Spinal cord (tissue), 9 donors: ENCODE measurements at regions not wholly inside any gene's neighbourhood (a gene's known extent, or its start where the extent isn't known, plus 50 kb on each side); places are given as distances from the start of the nearest gene placed in this dataset.

ENCODE experiments used
- DNase-seq, 6 donors: peaks; one replicate each; pipeline versions ENCODE4 v3.0.0 to v3.0.0-alpha.2; 2013 to 2015; ENCODE audit warnings: low spot score in 6 of 6, low read depth in 4 of 6
- H3K27ac ChIP-seq: one replicate; pipeline ENCODE4 v1.5.1; 2013; ENCODE audit warnings: low read depth, low read length, control low read depth
- H3K27me3 ChIP-seq: one replicate; pipeline ENCODE4 v1.6.1; 2013; ENCODE audit warnings: low read length; ENCODE audit not compliant: control insufficient read depth, insufficient read depth
- H3K36me3 ChIP-seq: one replicate; pipeline ENCODE4 v1.6.1; 2013; ENCODE audit warnings: low read length; ENCODE audit not compliant: control insufficient read depth, insufficient read depth
- H3K4me1 ChIP-seq: one replicate; pipeline ENCODE4 v1.6.1; 2013; ENCODE audit warnings: low read length; ENCODE audit not compliant: control insufficient read depth, insufficient read depth
- H3K4me3 ChIP-seq: one replicate; pipeline ENCODE4 v1.5.1; 2013; ENCODE audit warnings: low read depth, low read length, control low read depth
- H3K9me3 ChIP-seq: one replicate; pipeline ENCODE4 v1.6.1; 2013; ENCODE audit warnings: low read length; ENCODE audit not compliant: control insufficient read depth, insufficient read depth
- WGBS: methylation state at CpG from one replicate; pipeline ENCODE4 v1.1.5; 2013; ENCODE audit warnings: missing lambda C conversion rate; ENCODE audit not compliant: insufficient coverage; 5-methylcytosine and 5-hydroxymethylcytosine counted together
- donor health status: healthy.

DNA sequence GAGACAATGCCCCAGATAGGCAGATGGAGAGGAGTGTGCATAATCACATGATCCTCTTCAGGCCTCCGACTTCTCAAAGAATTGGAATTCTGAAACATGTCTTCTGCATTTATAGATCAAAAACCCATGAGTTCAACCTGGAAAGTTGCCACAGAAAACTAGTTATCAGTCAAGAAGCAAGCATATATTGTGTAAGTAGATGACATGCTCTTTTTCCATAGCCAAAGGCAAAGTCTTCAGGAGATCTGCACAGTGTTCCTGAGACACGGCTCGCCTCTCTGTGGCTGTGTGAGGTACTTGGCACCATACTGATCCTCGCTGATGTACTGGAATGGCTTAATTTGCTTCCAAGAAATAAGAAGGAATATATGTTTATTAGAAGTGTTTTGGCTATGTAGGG, 213.5 kb upstream of the MKI67 start:
- H3K27me3 ChIP-seq = no peaks in the 10 kb centered on the region
- whole genome bisulfite sequencing = 88% methylated on average over 3 of the region's 4 CpGs
- no peaks in the 10 kb centered on the region for H3K36me3 ChIP-seq
- no peak for DNase-seq
- H3K9me3 ChIP-seq = no peaks in the 10 kb centered on the region
- no peak overlapping the region for H3K27ac ChIP-seq
- peaks cover 4% of the 10 kb centered on the region for H3K4me1 ChIP-seq
- H3K4me3 ChIP-seq = no peak overlapping the region

DNA sequence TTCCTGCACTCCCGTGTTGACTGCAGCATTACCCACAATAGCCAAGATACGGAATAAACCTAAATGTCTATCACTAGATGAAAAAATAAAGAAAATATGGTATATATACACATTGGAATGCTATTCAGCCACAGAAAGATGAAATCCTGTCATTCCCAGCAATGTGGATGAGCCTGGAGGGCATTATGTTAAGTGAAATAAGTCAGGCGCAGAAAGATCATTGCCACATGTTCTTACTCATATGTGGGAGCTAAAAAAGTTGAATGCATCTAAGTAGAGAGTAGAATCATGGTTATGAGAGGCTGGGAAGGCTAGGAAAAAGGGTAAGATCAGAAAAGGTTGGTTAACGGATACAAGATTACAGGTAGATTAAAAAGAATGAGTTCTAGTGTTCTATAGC, 219.1 kb upstream of the MKI67 start:
- no peak overlapping the region for H3K4me3 ChIP-seq
- DNase-seq = no peak
- H3K4me1 ChIP-seq = no peaks in the 10 kb centered on the region
- no peaks in the 10 kb centered on the region for H3K9me3 ChIP-seq
- H3K27ac ChIP-seq = no peak overlapping the region
- WGBS = 91% methylated on average over 2 of the region's 4 CpGs
- no peaks in the 10 kb centered on the region for H3K36me3 ChIP-seq
- H3K27me3 ChIP-seq = no peaks in the 10 kb centered on the region

DNA sequence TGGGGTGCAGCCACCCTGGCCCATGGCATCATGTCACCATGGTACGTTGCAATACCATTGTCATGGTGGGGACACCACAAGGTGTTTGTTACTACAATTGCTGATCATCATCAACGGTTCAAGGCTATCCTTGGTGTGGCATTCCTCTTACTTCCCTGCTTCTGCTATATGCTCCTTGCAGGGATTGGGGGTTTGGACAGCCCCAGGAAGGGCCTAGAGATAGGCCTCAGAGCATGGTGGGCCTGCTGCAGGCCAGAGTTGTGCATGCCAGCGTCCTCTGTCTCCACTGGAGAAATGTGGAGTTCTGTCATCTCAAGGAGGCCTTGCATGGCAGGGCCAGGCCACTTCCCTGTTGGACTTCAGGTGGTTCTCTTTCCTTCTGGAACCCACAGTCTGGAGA, 234.6 kb upstream of the MKI67 start:
- Histone ChIP-seq H3K4me3 (no peak overlapping the region), H3K27me3 (no peaks in the 10 kb centered on the region), H3K36me3 (no peaks in the 10 kb centered on the region), H3K4me1 (no peaks in the 10 kb centered on the region), H3K27ac (no peak overlapping the region), H3K9me3 (no peaks in the 10 kb centered on the region)
- WGBS = 88% methylated on average over 3 of the region's 3 CpGs
- no peak for DNase-seq

GRCh38 chr10:128361487-128361886, 235.3 kb upstream of the MKI67 start:
- Histone ChIP-seq H3K4me3 (no peak overlapping the region), H3K4me1 (no peaks in the 10 kb centered on the region), H3K9me3 (no peaks in the 10 kb centered on the region), H3K36me3 (no peaks in the 10 kb centered on the region), H3K27ac (no peak overlapping the region), H3K27me3 (no peaks in the 10 kb centered on the region)
- DNase-seq = no peak
- WGBS = 88% methylated on average over 3 of the region's 7 CpGs

DNA sequence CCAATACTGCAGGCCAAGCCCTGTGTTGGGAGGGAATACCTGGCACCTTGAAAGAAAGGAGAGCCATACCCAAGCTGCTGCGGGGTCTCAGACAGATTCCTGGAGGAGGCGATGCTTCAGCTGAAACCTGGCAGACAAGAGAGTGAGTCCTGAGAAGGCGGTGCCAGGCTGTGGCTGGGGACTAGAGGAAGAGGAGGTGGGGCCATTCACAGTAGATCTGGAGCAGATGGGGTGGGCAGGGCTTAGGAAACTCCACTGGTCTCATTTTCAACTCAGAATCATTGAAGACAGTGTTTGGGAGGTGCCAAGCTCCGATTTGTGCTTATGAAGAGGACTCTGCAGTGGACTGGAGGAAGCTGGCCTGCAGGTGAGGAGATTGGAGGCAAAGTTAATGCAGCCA, 236.3 kb upstream of the MKI67 start:
- no peaks in the 10 kb centered on the region for H3K27me3 ChIP-seq
- H3K4me1 ChIP-seq = peaks cover 3% of the 10 kb centered on the region
- no peak overlapping the region for H3K4me3 ChIP-seq
- H3K9me3 ChIP-seq = no peaks in the 10 kb centered on the region
- no peak for DNase-seq
- H3K27ac ChIP-seq = no peak overlapping the region
- 98% methylated on average over 4 of the region's 4 CpGs for WGBS
- no peaks in the 10 kb centered on the region for H3K36me3 ChIP-seq

GRCh38 chr10:128364631-128365030, 238.4 kb upstream of the MKI67 start:
- no peaks in the 10 kb centered on the region for H3K36me3 ChIP-seq
- 92% methylated on average over 2 of the region's 3 CpGs for WGBS
- H3K4me3 ChIP-seq = no peak overlapping the region
- H3K9me3 ChIP-seq = no peaks in the 10 kb centered on the region
- no peak overlapping the region for H3K27ac ChIP-seq
- peaks cover 3% of the 10 kb centered on the region for H3K4me1 ChIP-seq
- H3K27me3 ChIP-seq = no peaks in the 10 kb centered on the region
- no peak for DNase-seq

DNA sequence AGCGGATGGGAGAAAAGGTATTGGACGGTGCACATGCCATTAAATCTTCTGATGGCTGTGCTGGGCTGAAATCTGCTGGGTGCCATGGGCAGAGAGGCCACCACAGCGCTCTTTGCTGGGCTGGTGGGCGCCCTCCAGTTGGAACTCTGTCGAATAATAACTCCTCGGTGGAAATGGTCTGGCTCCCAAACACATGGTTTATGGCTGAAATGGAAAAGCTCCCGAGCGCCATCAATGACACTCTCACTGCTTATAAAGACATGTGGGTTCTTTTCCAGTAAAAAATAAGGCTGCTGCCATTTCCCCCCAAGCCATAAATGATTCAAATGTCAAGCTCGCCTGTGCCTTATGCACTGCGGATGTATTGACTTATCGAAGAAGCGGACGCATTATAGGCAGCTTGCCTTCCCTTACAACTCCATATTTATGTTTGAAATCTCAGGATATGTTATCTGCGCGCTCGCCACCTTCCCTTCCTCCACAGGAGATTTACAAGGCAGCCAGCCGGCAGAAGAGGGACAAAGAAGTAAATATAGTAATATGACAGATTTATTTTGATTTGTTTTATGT, 239.0 kb upstream of the MKI67 start:
- no peak overlapping the region for H3K4me3 ChIP-seq
- no peaks in the 10 kb centered on the region for H3K27me3 ChIP-seq
- H3K4me1 ChIP-seq = peaks cover 3% of the 10 kb centered on the region
- H3K27ac ChIP-seq = no peak overlapping the region
- no peaks in the 10 kb centered on the region for H3K9me3 ChIP-seq
- DNase-seq = peak in 2 of 6 donors; percentile 28 to 72
- no peaks in the 10 kb centered on the region for H3K36me3 ChIP-seq
- WGBS = 81% methylated on average over 8 of the region's 17 CpGs

GRCh38 chr10:128367807-128368206, 241.6 kb upstream of the MKI67 start:
- H3K4me3 ChIP-seq = no peak overlapping the region
- peaks cover 3% of the 10 kb centered on the region for H3K4me1 ChIP-seq
- WGBS = 92% methylated on average over 1 of the region's 3 CpGs
- H3K27ac ChIP-seq = no peak overlapping the region
- no peaks in the 10 kb centered on the region for H3K36me3 ChIP-seq
- H3K27me3 ChIP-seq = no peaks in the 10 kb centered on the region
- H3K9me3 ChIP-seq = no peaks in the 10 kb centered on the region
- no peak for DNase-seq

- H3K4me1 ChIP-seq = peaks cover 3% of the 10 kb centered on the region
- WGBS = 85% methylated on average over 8 of the region's 12 CpGs
Measured at GRCh38 chr10:128369101-128369650, 243.0 kb upstream of the MKI67 start.

GRCh38 chr10:128373071-128373749, 247.0 kb upstream of the MKI67 start:
- Histone ChIP-seq H3K36me3 (no peaks in the 10 kb centered on the region), H3K4me1 (no peaks in the 10 kb centered on the region), H3K27ac (no peak overlapping the region), H3K4me3 (no peak overlapping the region), H3K9me3 (no peaks in the 10 kb centered on the region), H3K27me3 (no peaks in the 10 kb centered on the region)
- 98% methylated on average over 7 of the region's 9 CpGs for WGBS
- DNase-seq = no peak

More at GRCh38 chr10:128369101-128369650, 243.0 kb upstream of the MKI67 start:
- no peaks in the 10 kb centered on the region for H3K36me3 ChIP-seq
- H3K27ac ChIP-seq = no peak overlapping the region
- DNase-seq = no peak
- no peak overlapping the region for H3K4me3 ChIP-seq
- no peaks in the 10 kb centered on the region for H3K9me3 ChIP-seq
- H3K27me3 ChIP-seq = no peaks in the 10 kb centered on the region
